Activated naive CD8-positive, alpha-beta T cell treated with anti-CD3 and anti-CD28 coated beads for 36 hours (primary cell): ENCODE measurements at regions not wholly inside any gene's neighbourhood (a gene's known extent, or its start where the extent isn't known, plus 50 kb on each side); places are given as distances from the start of the nearest gene placed in this dataset.

Experiments used
- DNase-seq: peaks from one replicate; pipeline ENCODE4 v3.0.0; 2021
- H3K27ac Mint-ChIP-seq: one replicate; pipeline ENCODE4 v1.8.0; 2022; ENCODE audit warnings: mild to moderate bottlenecking, moderate library complexity, mixed read lengths
- H3K27me3 Mint-ChIP-seq: one replicate; pipeline ENCODE4 v1.8.0; 2022; ENCODE audit warnings: mild to moderate bottlenecking, mixed read lengths
- H3K36me3 Mint-ChIP-seq: one replicate; pipeline ENCODE4 v1.8.0; 2021; ENCODE audit warnings: mild to moderate bottlenecking, mixed read lengths
- H3K4me1 Mint-ChIP-seq: one replicate; pipeline ENCODE4 v1.8.0; 2021; ENCODE audit warnings: mixed read lengths
- H3K4me3 Mint-ChIP-seq: one replicate; pipeline ENCODE4 v1.8.0; 2022; ENCODE audit warnings: mild to moderate bottlenecking, moderate library complexity, mixed read lengths
- H3K9me3 Mint-ChIP-seq: one replicate; pipeline ENCODE4 v1.8.0; 2022; ENCODE audit warnings: mixed read lengths

- no peaks in the 10 kb centered on the region for H3K4me1 Mint-ChIP-seq
- H3K27me3 Mint-ChIP-seq: no peaks in the 10 kb centered on the region
- no peak overlapping the region for H3K4me3 Mint-ChIP-seq
- H3K9me3 Mint-ChIP-seq: no peaks in the 10 kb centered on the region
- no peaks in the 10 kb centered on the region for H3K36me3 Mint-ChIP-seq
- DNase-seq: no peak
- no peak overlapping the region for H3K27ac Mint-ChIP-seq
Observed at GRCh38 chr4:157792716-157793115, 380.1 kb downstream of the GASK1B start.

GRCh38 chr4:157791236-157791635 is 381.6 kb downstream of the GASK1B start:
- no peak overlapping the region for H3K27ac Mint-ChIP-seq
- H3K4me3 Mint-ChIP-seq: no peak overlapping the region
- H3K4me1 Mint-ChIP-seq: no peaks in the 10 kb centered on the region
- H3K36me3 Mint-ChIP-seq: no peaks in the 10 kb centered on the region
- peaks cover 1% of the 10 kb centered on the region for H3K9me3 Mint-ChIP-seq
- H3K27me3 Mint-ChIP-seq: no peaks in the 10 kb centered on the region
- no peak for DNase-seq

- no peaks in the 10 kb centered on the region for H3K27me3 Mint-ChIP-seq
- no peak for DNase-seq
- no peaks in the 10 kb centered on the region for H3K36me3 Mint-ChIP-seq
- H3K9me3 Mint-ChIP-seq: peaks cover 1% of the 10 kb centered on the region
- no peak overlapping the region for H3K27ac Mint-ChIP-seq
- no peaks in the 10 kb centered on the region for H3K4me1 Mint-ChIP-seq
- no peak overlapping the region for H3K4me3 Mint-ChIP-seq
Observed at GRCh38 chr4:157787618-157788017, 385.2 kb downstream of the GASK1B start.

- Mint-ChIP-seq H3K36me3 (no peaks in the 10 kb centered on the region), H3K27me3 (no peaks in the 10 kb centered on the region), H3K9me3 (peaks cover 1% of the 10 kb centered on the region), H3K4me3 (no peak overlapping the region), H3K27ac (no peak overlapping the region), H3K4me1 (no peaks in the 10 kb centered on the region)
- no peak for DNase-seq
Observed at GRCh38 chr4:157781361-157781760, 391.5 kb downstream of the GASK1B start.

- no peak for DNase-seq
- Mint-ChIP-seq H3K36me3 (no peaks in the 10 kb centered on the region), H3K27ac (no peak overlapping the region), H3K9me3 (peaks cover 3% of the 10 kb centered on the region), H3K27me3 (no peaks in the 10 kb centered on the region), H3K4me3 (no peak overlapping the region), H3K4me1 (no peaks in the 10 kb centered on the region)
Observed at GRCh38 chr4:157779081-157779480, 393.7 kb downstream of the GASK1B start.

- Mint-ChIP-seq H3K9me3 (peaks cover 3% of the 10 kb centered on the region), H3K4me1 (no peaks in the 10 kb centered on the region), H3K27ac (no peak overlapping the region), H3K36me3 (no peaks in the 10 kb centered on the region), H3K4me3 (no peak overlapping the region), H3K27me3 (no peaks in the 10 kb centered on the region)
- DNase-seq: no peak
Observed at GRCh38 chr4:157776930-157777528, 395.8 kb downstream of the GASK1B start.

GRCh38 chr4:157775971-157776370 is 396.9 kb downstream of the GASK1B start:
- Mint-ChIP-seq H3K27ac (no peak overlapping the region), H3K4me3 (no peak overlapping the region), H3K4me1 (no peaks in the 10 kb centered on the region), H3K27me3 (no peaks in the 10 kb centered on the region), H3K36me3 (no peaks in the 10 kb centered on the region), H3K9me3 (peaks cover 3% of the 10 kb centered on the region)
- DNase-seq: no peak

- DNase-seq: no peak
- Mint-ChIP-seq H3K9me3 (peaks cover 2% of the 10 kb centered on the region), H3K4me3 (no peak overlapping the region), H3K4me1 (no peaks in the 10 kb centered on the region), H3K36me3 (no peaks in the 10 kb centered on the region), H3K27ac (no peak overlapping the region), H3K27me3 (no peaks in the 10 kb centered on the region)
Observed at GRCh38 chr4:157772907-157773306, 399.9 kb downstream of the GASK1B start.

GRCh38 chr4:157768419-157768818 is 404.4 kb downstream of the GASK1B start:
- no peaks in the 10 kb centered on the region for H3K9me3 Mint-ChIP-seq
- H3K4me1 Mint-ChIP-seq: no peaks in the 10 kb centered on the region
- no peak overlapping the region for H3K27ac Mint-ChIP-seq
- H3K36me3 Mint-ChIP-seq: no peaks in the 10 kb centered on the region
- DNase-seq: no peak
- no peaks in the 10 kb centered on the region for H3K27me3 Mint-ChIP-seq
- no peak overlapping the region for H3K4me3 Mint-ChIP-seq

- Mint-ChIP-seq H3K9me3 (peaks cover 4% of the 10 kb centered on the region), H3K36me3 (no peaks in the 10 kb centered on the region), H3K27me3 (no peaks in the 10 kb centered on the region), H3K4me3 (no peak overlapping the region), H3K4me1 (no peaks in the 10 kb centered on the region), H3K27ac (no peak overlapping the region)
- DNase-seq: no peak
Observed at GRCh38 chr4:157763490-157763889, 409.3 kb downstream of the GASK1B start.

- Mint-ChIP-seq H3K27me3 (no peaks in the 10 kb centered on the region), H3K9me3 (peaks cover 21% of the 10 kb centered on the region), H3K36me3 (no peaks in the 10 kb centered on the region), H3K27ac (no peak overlapping the region), H3K4me1 (no peaks in the 10 kb centered on the region), H3K4me3 (no peak overlapping the region)
- DNase-seq: no peak
Observed at GRCh38 chr4:157754410-157754809, 418.4 kb downstream of the GASK1B start.

GRCh38 chr4:157751631-157752030 is 421.2 kb downstream of the GASK1B start:
- Mint-ChIP-seq H3K27ac (no peak overlapping the region), H3K9me3 (peaks cover 12% of the 10 kb centered on the region), H3K27me3 (no peaks in the 10 kb centered on the region), H3K4me1 (no peaks in the 10 kb centered on the region), H3K4me3 (no peak overlapping the region), H3K36me3 (no peaks in the 10 kb centered on the region)
- DNase-seq: no peak

- no peak overlapping the region for H3K27ac Mint-ChIP-seq
- H3K27me3 Mint-ChIP-seq: no peaks in the 10 kb centered on the region
- H3K36me3 Mint-ChIP-seq: no peaks in the 10 kb centered on the region
- no peaks in the 10 kb centered on the region for H3K4me1 Mint-ChIP-seq
- peaks cover 5% of the 10 kb centered on the region for H3K9me3 Mint-ChIP-seq
- DNase-seq: no peak
- H3K4me3 Mint-ChIP-seq: no peak overlapping the region
Observed at GRCh38 chr4:157741642-157742041, 431.2 kb downstream of the GASK1B start.

GRCh38 chr4:157739242-157739641 is 433.6 kb downstream of the GASK1B start:
- Mint-ChIP-seq H3K4me1 (no peaks in the 10 kb centered on the region), H3K9me3 (peaks cover 2% of the 10 kb centered on the region), H3K36me3 (no peaks in the 10 kb centered on the region), H3K27me3 (no peaks in the 10 kb centered on the region), H3K27ac (no peak overlapping the region), H3K4me3 (no peak overlapping the region)
- no peak for DNase-seq

- no peaks in the 10 kb centered on the region for H3K9me3 Mint-ChIP-seq
- no peak overlapping the region for H3K27ac Mint-ChIP-seq
- no peaks in the 10 kb centered on the region for H3K4me1 Mint-ChIP-seq
- H3K27me3 Mint-ChIP-seq: no peaks in the 10 kb centered on the region
- DNase-seq: no peak
- H3K36me3 Mint-ChIP-seq: no peaks in the 10 kb centered on the region
- no peak overlapping the region for H3K4me3 Mint-ChIP-seq
Observed at GRCh38 chr4:157728215-157728614, 444.6 kb downstream of the GASK1B start.

- Mint-ChIP-seq H3K9me3 (no peaks in the 10 kb centered on the region), H3K4me3 (no peak overlapping the region), H3K4me1 (no peaks in the 10 kb centered on the region), H3K27me3 (no peaks in the 10 kb centered on the region), H3K36me3 (no peaks in the 10 kb centered on the region), H3K27ac (no peak overlapping the region)
- DNase-seq: no peak
Observed at GRCh38 chr4:157727163-157727562, 445.7 kb downstream of the GASK1B start.

GRCh38 chr4:157722146-157722545 is 450.7 kb downstream of the GASK1B start:
- Mint-ChIP-seq H3K4me1 (no peaks in the 10 kb centered on the region), H3K27me3 (no peaks in the 10 kb centered on the region), H3K36me3 (no peaks in the 10 kb centered on the region), H3K27ac (no peak overlapping the region), H3K9me3 (peaks cover 2% of the 10 kb centered on the region), H3K4me3 (no peak overlapping the region)
- no peak for DNase-seq
